HG02623 (cell line): ENCODE measurements at regions not wholly inside any gene's neighbourhood (a gene's known extent, or its start where the extent isn't known, plus 50 kb on each side); places are given as distances from the start of the nearest gene placed in this dataset.
"Not testable (repeated sequence)": the region's sequence is repeated elsewhere in the genome, so short reads cannot be mapped to it uniquely, and the experiment has no call there.

Experiments used
- ATAC-seq: cut with Tn5 transposase; IDR thresholded peaks from one replicate; pipeline ENCODE4 v1.9.1; 2021; ENCODE audit warnings: moderate library complexity; ENCODE audit not compliant: unreplicated experiment

DNA sequence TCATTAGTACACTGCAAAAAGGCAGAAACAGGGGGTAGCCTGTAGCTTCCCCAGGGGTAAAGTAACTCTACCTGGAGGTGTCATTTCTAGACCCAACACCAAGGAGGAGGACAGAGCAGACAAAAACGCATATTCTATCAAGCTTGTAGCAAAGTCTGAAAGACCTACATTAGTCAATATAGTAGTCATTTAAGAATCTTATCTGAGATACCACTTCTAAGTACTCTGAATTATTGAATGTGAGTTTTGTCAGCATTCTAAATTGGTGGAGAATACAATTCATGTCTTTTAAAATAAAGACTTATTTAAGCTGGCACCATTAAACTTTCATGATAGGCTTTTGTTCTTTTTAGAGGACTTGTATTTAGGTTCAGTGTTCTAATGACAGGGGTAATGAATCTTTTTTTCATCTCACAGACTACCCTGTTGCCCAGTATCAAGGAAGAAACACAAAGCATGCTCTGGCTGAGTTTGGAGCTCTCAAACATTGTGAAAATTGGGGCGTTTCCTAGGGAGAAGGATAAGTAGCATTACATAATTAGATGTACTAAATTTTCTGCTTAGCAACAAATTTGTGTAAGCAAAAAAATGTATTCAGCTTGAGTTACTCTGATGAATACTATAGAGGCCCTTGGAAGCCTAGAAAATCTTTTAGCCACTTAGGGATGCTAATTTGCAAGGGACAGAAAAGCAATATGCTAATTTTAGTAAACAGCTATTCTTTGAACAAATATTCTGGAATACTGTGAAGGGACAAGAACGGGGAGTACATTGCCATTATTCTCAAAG is 255.4 kb upstream of the HSF2 start:
- ATAC-seq = no peak

DNA sequence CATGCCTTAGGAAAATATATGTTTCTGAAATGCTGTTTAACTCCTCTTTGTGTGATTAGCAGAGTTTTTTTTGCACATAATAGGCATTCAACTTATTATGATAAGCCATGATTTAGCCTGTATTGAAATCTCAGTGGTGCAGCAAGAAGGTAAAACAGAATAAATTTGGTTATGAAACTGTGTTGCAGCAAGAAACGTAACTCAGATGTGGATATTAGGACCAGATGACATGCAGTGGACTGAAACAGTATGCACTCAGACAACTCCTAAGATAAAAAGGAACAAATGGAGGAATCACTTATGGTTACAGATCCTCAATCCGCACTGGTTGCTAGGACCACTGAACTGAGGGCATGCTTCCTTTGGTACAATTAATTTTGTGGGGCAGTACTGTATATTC is 254.2 kb upstream of the HSF2 start:
- ATAC-seq = no peak

DNA sequence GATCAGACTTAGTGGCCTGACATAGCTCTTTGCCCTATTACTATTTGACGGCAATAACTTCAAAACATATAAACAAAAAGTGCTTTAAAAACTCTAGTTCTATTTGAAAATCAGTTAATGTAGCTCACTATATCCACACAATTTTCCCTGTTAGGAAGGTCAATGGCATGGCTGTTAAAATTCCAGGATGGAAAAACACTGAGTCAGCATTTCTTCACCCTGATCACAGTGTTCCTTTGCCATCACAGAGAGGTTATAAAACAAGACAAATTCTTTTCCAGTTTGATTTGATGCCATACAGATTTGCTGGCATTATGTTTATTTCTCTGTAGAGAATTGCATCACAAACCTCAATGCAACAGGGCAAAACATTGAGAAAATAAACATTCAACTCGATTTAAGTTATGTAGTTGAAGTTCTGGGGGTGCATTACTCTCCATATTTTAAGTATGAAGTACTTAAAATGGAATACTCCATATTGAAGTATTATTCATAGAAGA is 253.7 kb upstream of the HSF2 start:
- no peak for ATAC-seq

DNA sequence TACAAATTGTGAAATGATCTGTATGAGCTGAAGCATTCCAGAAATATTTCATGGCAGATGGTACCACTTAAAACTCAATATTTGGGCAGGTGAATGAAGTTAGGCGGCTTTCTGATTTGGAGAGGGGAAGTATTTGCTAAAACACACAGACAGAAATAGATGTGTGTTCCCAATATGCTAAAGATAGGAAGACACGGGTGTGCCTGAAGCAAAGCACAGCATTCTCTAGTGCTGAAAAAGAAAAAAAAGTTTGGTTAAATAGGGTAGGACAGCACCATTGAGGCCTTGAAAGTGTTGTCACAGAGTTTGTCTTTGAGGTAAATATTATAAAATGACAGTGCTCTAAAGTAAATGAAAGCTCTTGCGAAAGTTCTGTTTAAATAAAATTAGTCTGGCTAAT is 252.2 kb upstream of the HSF2 start:
- no peak for ATAC-seq

DNA sequence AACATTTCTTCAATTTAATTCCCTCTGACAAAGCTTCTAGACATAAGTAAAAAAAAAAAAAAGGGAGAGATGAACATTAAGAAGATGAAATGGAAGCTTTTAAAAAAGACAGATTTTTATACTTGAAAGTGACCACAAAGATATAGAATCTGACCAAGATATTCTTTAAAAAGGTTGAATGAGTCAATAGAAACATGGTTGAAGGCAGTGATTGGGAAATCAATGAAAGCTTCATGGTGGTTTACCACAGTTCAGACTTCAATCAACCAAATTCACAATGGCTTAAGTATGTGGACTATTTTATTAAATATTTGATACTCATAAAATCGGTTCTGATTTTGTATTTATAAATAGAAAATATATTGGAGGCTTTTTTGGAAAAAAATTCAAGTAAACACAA is 248.4 kb upstream of the HSF2 start:
- ATAC-seq = no peak

DNA sequence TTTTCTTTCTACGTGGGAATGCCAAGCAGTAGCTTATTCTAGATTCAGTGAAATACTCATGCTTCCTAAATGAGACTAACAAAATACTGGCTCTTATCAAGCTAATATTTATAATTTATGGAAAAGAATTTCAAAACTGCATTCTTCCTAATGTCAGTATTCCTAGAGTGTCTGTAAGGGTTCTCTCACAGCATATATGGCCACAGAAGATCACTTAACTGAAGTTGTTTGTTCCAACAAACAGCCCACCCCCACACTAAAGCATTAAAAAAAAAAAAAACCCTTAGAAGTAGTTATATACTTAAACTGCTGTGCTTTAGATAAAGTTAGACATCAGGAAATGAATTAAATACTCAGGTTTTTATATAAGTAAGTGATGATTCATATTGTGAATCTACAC is 247.7 kb upstream of the HSF2 start:
- no peak for ATAC-seq

DNA sequence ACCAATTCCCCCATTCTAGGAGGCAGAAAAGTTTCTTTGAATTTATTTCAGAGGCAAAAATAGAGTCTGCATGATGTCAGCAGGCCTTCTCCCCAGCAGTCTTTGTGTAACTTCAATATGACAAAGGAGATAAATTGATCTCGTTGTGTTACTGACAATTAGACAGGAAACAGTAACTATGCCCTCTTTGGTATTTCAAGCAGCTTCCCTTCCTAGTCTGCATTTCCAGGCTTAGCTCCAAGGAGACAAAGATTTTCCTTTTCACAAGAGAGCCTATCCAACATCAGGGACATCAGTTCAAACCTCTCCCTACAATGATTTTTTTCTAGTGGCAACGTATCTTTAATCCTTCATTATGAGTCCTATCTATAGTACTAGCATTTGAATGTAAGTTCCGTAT is 245.9 kb upstream of the HSF2 start:
- ATAC-seq = no peak

DNA sequence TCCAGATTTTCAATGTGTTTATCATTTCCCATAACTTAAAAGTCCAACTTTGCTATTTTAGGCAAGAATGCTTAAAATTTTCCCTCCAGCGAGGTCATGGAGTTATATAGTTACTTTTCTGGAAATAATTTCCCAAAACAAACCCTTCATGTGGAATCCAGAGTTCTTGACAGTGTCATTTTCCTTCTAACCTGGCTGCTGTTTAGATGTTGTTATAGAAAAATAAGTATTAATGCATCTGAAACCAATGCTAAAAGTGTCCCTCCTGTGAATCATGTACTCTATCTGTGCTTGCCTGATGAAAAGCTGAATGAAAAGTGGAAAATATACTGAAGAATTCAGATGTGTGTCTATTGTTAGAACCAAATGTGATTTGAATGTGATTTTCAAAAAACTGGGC is 245.3 kb upstream of the HSF2 start:
- no peak for ATAC-seq

DNA sequence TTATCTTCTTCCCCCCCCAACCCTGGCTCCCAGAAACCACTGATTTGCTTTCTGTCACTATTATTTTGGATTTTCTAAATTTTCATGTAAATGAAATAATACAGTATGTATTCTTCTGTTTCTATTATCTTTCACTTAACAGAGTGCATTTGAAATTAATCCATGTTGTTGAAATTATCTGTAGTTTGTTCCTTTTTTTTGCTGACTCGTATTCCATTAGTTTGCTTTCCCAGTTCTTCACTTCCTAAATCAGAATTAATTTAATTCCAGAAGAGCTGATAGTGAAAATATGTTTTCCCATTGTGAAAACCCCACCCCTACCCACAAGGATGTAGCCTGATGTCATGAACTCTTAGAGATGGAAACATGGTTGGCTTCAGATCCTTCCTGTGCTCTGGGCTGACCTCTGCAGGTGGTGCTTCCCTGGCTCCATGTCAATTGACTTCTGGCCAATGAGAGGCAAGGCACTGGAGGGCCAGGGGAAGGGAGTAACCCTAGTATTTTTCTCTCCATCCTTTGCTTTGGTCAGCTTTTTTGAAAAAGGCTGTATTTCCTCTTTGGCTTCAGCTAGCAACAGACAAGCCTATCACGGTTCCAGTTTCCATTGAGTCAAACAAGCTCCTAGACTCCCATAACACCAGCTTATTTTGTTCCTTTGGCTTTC is 244.4 kb upstream of the HSF2 start:
- no peak for ATAC-seq

DNA sequence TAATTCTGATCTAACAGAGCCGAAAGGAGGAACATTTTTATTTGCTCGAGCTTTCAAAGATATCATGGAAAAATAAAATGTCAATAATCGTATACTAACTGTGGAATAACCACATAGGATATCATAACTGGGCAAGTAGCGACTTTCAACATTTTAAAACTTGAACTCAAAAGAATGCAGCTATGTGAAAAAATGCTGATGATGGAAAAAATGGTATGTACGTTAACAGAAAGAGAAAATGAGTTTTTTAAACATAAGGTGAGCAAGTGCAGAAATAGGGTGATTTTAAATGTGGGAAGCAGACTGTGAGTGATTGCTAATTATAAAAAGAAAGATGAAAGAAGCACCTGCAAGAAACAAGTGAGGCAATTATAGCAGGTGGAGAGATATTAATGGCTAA is 238.3 kb upstream of the HSF2 start:
- ATAC-seq = no peak

DNA sequence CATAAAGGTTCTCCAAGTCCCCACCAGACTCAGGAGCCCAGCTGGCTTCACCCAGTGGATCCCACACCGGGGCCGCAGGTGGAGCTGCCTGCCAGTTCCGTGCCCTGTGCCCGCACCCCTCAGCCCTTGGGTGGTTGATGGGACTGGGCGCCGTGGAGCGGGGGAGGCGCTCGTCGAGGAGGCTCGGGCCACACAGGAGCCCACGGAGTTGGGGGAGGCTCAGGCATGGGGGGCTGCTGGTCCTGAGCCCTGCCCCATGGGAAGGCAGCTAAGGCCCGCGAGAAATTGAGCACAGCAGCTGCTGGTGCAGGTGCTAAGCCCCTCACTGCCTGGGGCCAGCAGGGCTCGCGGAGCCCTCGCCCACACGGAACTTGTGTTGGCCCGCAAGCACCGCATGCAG is 234.4 kb upstream of the HSF2 start:
- ATAC-seq = no peak

DNA sequence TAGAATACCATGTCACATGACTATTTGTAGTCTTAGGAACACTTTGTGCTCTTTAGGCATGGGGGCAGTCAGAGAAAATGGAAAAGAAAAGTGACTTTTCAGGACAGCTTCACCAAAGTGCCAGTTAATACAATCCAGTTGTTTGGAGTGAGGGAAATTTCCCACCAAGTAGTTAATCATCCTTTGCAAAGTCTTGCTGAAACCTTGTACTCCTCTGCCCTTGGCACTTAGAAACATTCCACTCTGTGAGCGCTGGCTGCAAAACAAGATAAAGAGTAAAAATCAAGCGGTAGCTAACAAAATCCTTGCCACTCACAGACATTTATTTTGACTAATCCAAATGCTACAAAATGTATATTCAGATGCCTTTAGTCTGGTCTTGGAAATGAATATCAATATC is 229.2 kb upstream of the HSF2 start:
- ATAC-seq = no peak

DNA sequence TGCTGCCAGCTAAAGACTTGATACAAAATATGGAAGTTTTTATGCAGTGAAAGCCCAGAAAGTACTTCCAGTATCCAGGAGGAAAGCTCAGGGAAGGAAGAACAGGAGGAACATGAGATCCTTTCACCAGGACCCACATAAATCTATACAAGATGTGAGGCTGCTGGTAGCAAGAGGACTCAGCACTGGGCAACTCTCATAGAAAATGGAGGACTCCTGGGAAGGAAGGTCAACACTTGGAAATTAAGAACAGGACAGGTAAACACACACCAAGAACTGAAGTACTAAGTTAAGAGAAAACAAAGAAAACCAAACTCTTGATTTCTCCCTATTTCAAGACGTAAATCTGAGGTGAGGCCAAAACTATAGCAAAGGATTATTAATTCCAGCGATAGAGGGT is 220.5 kb upstream of the HSF2 start:
- no peak for ATAC-seq

DNA sequence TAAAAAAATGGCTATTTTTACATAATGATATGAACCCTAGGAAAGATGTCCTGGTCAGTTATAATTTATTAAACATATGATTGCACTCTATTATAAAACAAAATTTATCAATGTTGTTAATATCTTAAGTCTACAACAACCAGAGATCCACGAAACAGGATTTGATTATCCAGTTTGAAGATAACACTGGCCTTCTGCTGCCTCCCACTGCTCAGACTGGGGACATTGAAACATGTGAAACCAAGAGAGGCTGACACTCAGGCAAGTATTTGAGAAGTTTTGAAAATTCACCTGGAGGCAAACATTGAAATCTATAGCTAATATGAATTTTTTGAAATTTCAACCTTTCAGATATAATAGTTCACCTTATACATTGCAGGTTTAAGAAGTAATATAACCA is 219.3 kb upstream of the HSF2 start:
- ATAC-seq = no peak

DNA sequence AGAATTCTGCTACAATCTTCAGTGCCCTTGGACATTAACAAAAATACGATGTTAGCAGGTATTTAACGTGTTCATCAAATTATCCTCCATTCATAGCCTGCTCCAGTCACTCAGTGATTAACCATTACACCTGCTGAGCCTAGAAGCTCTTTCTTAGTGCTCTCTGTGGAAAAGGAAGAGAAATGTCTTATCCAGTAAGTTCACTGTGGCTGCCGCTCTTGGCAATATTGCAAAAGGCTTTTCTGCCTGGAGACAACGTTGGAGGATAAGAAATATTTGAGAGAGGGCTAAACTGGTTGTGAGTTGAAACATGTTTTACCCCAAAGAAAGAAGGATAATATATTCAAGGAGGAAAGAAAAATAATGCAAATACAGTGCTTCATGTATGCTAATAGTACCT is 217.4 kb upstream of the HSF2 start:
- no peak for ATAC-seq

DNA sequence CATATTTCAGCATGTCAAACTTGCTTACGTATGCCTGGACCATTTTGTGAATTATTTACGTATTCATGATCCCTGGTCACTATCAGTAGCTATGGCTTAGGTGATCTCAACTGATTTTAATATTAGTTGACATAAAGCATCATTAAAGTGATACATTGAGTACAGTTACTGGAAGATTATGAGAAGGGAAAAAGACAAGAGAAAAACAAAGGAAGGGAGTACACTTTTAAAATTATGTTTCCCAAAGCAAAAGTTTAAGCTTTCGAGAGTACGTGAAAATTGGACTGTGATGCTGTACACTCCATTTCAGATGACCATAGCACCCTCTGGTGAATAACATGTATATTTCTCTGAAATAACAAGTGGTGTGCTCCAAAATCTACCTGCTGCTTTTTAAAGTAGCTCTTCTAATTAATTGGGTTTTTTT is 215.0 kb upstream of the HSF2 start:
- ATAC-seq = no peak

DNA sequence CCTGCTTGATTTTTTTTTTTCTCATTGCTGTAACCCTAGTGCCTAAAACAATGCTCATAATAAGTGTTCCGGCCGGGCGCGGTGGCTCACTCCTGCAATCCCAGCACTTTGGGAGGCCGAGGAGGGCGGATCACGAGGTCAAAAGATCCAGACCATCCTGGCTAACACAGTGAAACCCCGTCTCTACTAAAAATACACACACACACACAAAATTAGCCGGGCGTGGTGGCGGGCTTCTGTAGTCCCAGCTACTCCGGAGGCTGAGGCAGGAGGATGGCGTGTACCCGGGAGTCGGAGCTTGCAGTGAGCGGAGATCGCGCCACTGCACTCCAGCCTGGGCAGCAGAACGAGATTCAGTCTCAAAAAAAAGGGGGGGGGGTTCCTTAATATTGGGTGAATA is 214.0 kb upstream of the HSF2 start:
- not testable (repeated sequence) for ATAC-seq

DNA sequence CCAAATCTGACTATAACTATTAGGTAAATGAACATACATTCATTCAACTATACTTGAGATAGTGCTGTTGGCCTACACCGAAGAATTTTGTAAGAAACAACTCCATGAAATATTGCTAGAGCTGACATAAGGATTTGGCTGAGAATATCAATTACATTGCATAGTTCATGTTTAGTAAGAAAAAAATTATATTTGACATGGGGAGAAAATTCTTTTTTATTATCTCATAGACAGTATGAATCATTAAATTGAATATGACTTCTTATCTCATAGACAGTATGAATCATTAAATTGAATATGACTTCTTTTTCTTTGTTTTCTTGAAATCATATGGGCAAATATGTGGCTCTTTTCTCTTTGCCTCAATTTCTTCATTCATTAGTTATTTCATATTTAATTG is 212.3 kb upstream of the HSF2 start:
- no peak for ATAC-seq

DNA sequence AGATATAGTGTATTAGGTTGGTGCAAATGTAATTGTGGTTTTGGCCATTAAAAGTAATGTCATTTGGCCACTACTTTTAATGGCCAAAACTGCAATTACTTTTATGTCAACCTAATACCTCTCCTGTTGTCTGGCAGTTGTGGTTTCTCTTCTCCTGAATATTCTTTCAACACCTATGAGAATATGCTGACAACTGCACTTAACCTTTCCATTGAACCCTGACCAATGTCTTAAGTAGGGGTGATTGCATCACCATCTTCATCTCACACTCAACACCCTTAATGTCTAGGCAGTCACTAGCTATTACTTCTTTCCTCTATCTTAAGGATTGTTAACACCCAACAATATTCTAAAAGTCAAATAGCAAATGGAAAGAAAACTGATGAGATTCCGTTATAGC is 200.5 kb upstream of the HSF2 start:
- no peak for ATAC-seq

DNA sequence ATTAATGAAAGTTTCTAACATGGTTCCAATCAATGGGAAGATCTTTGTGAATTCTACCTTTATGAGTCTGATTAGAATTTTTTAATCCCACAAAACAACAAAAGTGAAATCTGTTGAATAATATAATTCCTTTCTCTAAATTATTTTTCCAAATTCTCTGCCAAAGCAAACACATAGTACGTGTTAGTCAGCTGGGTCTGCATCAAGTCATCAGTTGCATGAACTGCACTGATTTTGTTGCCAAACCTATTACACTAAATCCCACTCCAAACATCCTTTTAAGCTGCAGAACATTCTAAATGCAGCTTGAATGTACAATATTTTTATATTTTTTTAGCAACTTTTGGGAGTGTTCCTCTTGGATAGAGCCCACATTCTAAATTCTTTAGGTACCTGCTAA is 199.0 kb upstream of the HSF2 start:
- ATAC-seq = no peak

DNA sequence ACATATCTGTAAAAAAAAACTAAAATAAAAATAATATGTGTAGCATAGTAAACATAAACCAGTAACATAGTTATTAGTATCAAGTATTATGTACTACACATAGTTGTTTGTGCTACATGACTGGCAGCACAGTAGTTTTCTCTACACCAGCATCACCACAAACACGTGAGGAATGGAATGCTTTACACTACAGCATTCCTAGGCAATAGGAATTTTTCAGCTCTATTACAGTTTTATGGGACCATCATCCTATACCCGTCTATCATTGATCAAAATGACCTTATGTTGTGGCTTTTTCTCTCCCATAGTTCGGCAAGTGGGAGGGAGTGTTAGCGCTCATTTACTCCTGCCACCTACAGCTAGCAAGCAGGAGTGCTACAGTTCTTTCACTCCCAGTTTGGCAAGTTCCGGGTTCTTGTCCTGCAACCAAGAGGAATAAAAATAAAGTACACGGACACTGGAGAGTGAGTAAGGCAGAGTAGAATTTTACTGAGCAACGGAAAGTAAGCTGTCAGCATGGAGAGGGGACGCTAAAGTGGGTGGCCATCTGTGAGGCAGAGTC is 196.8 kb upstream of the HSF2 start:
- no peak for ATAC-seq

DNA sequence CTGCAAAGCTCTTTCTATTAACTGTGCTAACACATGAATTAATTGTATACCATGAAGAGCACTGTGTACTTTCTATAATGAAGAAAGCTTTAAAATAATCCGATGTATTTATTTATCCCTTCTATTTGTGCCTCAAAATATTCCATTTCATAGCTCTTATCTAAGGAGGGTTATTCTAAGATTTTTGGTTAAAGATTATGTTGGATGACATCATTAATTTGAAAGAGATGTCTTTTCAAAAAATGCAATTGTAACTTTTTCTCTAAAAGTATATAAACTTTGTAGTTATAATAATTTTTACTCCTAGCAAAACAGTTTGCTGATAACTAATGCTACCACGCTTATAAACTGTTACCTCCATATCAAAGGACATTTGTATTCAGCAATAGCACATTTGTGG is 192.4 kb upstream of the HSF2 start:
- no peak for ATAC-seq
